ENCODE measurements at regions not wholly inside any gene's neighbourhood (a gene's known extent, or its start where the extent isn't known, plus 50 kb on each side); places are given as distances from the start of the nearest gene placed in this dataset.

GRCh38 chr17:74148901-74149596, 54.4 kb upstream of the RPL38 start:
- TF ChIP-seq, protein P1, sequence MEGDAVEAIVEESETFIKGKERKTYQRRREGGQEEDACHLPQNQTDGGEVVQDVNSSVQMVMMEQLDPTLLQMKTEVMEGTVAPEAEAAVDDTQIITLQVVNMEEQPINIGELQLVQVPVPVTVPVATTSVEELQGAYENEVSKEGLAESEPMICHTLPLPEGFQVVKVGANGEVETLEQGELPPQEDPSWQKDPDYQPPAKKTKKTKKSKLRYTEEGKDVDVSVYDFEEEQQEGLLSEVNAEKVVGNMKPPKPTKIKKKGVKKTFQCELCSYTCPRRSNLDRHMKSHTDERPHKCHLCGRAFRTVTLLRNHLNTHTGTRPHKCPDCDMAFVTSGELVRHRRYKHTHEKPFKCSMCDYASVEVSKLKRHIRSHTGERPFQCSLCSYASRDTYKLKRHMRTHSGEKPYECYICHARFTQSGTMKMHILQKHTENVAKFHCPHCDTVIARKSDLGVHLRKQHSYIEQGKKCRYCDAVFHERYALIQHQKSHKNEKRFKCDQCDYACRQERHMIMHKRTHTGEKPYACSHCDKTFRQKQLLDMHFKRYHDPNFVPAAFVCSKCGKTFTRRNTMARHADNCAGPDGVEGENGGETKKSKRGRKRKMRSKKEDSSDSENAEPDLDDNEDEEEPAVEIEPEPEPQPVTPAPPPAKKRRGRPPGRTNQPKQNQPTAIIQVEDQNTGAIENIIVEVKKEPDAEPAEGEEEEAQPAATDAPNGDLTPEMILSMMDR (conservative IDR thresholded peaks at IDR 0.05): no peak
- no peak overlapping the region for H3K27ac ChIP-seq

GRCh38 chr17:74149597-74150427, 53.7 kb upstream of the RPL38 start:
- TF ChIP-seq, protein P1 (conservative IDR thresholded peaks at IDR 0.05): no peak

DNA sequence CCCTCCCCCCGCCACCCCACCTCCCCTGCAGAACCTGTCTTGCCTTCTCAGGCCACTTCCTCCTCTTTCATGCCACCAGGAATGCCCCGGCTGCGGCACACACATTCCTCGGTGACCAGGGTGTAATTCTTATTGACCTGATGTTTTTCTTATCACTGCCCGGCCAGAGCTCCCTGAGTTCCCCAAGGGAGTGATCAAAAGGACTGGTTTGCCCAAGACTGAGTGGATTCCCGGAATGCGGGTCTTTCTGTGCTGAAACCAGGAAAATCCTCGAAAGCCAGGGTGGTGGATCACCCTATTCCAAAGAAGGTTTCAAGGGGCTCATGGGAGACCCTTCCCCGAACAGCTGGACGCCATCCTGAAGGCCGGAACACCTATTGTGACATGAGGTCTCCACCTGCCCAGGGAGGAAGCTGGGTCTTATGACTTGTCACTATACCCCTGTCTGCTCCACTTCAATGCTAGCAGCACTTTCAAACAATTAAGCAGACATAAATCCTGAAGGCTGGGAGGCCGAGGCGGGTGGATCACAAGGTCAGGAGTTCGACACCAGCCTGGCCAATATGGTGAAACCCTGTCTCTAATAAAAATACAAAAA, 53.0 kb upstream of the RPL38 start:
- TF ChIP-seq, protein P1 (conservative IDR thresholded peaks at IDR 0.05): no peak
- no peak overlapping the region for H3K27ac ChIP-seq

More at GRCh38 chr17:74149597-74150427, 53.7 kb upstream of the RPL38 start:
- no peak overlapping the region for H3K27ac ChIP-seq

DNA sequence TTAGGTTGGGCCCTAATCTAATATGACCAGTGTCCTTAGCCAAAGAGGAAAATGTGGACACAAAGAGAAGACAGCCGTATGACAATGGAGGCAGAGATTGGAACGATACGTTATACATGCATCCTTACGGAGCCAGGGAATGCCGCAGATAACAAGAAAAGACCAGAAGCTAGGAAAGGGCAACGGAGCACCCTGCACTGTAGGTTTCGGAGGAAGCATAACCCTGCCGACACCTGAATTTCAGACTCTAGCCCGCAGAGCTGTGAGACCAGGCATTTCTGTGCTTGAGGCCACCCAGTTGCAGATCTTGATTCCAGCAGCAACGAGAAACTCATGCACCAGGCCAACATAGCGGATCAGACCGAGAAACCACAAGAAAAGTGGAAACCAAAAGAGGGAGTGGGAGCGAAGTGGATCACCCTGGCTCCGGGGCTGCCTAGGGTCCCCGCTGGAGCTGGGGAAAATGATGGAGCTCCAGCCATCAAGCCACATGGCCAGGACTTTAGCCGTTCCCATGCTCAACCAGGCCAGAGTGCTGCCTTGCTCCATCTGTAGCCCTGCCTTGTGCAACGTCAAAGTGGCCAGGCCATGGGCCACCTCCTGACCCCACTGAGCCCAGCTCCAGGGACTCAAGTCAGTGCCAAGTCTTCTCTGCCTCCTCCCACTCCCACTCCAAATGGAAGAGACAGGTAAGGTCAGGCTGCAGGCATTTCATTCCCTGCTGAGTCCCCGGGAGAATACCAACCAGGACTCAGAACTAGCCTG, 51.7 kb upstream of the RPL38 start:
- TF ChIP-seq, protein P1 (conservative IDR thresholded peaks at IDR 0.05): no peak
- H3K27ac ChIP-seq: no peak overlapping the region

DNA sequence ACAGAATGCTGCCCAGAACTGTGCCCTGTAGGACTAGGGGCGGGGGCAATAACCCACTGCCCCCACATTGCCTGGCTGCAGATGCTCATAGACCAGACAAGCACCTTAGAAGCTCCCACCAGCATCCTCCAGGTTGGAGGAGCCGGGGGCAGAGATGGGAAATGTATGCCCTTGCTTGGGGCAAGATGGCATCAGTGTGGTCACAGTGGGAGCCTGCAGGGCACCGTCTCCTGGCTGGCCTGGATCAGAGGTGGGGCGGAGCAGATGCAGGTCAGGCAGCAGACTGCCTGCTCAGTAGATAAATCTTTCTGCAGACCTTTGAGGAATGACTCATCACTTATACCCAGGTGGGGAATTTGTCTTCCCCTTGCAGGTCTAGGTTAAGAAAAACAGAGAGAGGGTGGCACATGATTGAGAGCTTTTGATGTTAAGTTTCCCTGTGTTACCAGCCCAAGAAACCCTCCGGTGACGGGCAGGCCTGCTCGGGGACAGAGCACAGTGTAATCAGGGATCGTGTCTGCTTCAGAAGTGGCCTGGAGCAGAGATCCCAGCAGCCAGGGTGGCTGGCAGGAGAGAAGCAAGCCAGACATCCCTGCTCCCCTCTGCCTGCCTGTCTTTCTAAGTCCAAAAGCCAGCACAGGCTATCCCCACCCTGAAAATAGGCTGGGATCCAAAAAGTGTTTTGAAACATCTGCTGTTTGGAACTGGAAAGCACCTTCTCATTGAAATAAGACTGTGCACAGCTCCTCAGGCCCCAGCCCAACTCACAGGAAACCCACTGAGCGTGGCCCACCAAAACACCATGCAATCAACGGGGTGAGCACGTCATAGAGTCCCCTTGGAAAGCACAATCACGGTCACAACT, 50.7 kb upstream of the RPL38 start:
- TF ChIP-seq, protein P1 (conservative IDR thresholded peaks at IDR 0.05): no peak
- H3K27ac ChIP-seq: no peak overlapping the region

GRCh38 chr17:74153456-74153810, 50.0 kb upstream of the RPL38 start:
- H3K27ac ChIP-seq: no peak overlapping the region
- TF ChIP-seq, protein P1 (conservative IDR thresholded peaks at IDR 0.05): no peak
